Activated B cell treated with CpG ODN at 0.5 μM for 24 hours (primary cell): ENCODE measurements at regions not wholly inside any gene's neighbourhood (a gene's known extent, or its start where the extent isn't known, plus 50 kb on each side); places are given as distances from the start of the nearest gene placed in this dataset.

Experiments
- ATAC-seq: fragments of 200-7000 bp; cut with Tn5 transposase; one replicate; pipeline ENCODE4 v1.10.0; 2021; ENCODE audit warnings: low read depth, mild to moderate bottlenecking, moderate library complexity
- CTCF ChIA-PET: fragments of 350-600 bp; sonication (Branson Sonifier 250); formaldehyde crosslinking; loops from one replicate; lab custom pipeline; 2021; ENCODE audit warnings: antibody characterized with exemption; lab: Charles Lee
- POLR2A ChIA-PET: fragments of 350-600 bp; sonication (Branson Sonifier 250); formaldehyde crosslinking; loops from one replicate; lab custom pipeline; 2021; ENCODE audit warnings: antibody characterized with exemption; lab: Charles Lee
- DNase-seq: peaks from one replicate; pipeline ENCODE4 v3.0.0; 2022
- H3K27ac Mint-ChIP-seq: one replicate; pipeline ENCODE4 v1.8.0; 2020; ENCODE audit warnings: mixed read lengths
- H3K27me3 Mint-ChIP-seq: one replicate; pipeline ENCODE4 v1.8.0; 2021; ENCODE audit warnings: mixed read lengths
- H3K36me3 Mint-ChIP-seq: one replicate; pipeline ENCODE4 v1.8.0; 2021; ENCODE audit warnings: low read depth, mixed read lengths
- H3K4me1 Mint-ChIP-seq: one replicate; pipeline ENCODE4 v1.8.0; 2021; ENCODE audit warnings: mixed read lengths
- H3K4me3 Mint-ChIP-seq: one replicate; pipeline ENCODE4 v1.8.0; 2020; ENCODE audit warnings: mild to moderate bottlenecking, mixed read lengths
- H3K9me3 Mint-ChIP-seq: one replicate; pipeline ENCODE4 v1.8.0; 2020; ENCODE audit warnings: mixed read lengths
- CTCF ChIP-seq: fragments of 200-600 bp; IDR thresholded peaks from one replicate; pipeline ENCODE4 v1.8.0; 2022; ENCODE audit warnings: antibody characterized with exemption, mild to moderate bottlenecking
- intact Hi-C: fragments of 100-400 bp; cut with micrococcal nuclease; formaldehyde crosslinking; loops from one replicate; pipeline ENCODE4 v1.15.1; 2024

- CTCF ChIA-PET, result no interaction called here
- H3K27me3 Mint-ChIP-seq, result no peaks in the 10 kb centered on the region
- no peaks in the 10 kb centered on the region for H3K36me3 Mint-ChIP-seq
- no peak for TF ChIP-seq CTCF
- no peak overlapping the region for H3K27ac Mint-ChIP-seq
- POLR2A ChIA-PET, result no interaction called here
- no peak overlapping the region for H3K4me3 Mint-ChIP-seq
- intact Hi-C loops, result no loop called here
- no peaks in the 10 kb centered on the region for H3K9me3 Mint-ChIP-seq
- H3K4me1 Mint-ChIP-seq, result no peaks in the 10 kb centered on the region
- no peak for DNase-seq
- no peak for ATAC-seq
Observed at GRCh38 chr5:58365791-58366190, 94.1 kb downstream of the PLK2 start.

GRCh38 chr5:58363461-58364249 is 96.2 kb downstream of the PLK2 start:
- no peak for ATAC-seq
- H3K27me3 Mint-ChIP-seq, result no peaks in the 10 kb centered on the region
- no peak overlapping the region for H3K27ac Mint-ChIP-seq
- intact Hi-C loops, result no loop called here
- H3K4me1 Mint-ChIP-seq, result no peaks in the 10 kb centered on the region
- no peak for DNase-seq
- ChIA-PET POLR2A (no interaction called here), CTCF (no interaction called here)
- no peaks in the 10 kb centered on the region for H3K36me3 Mint-ChIP-seq
- TF ChIP-seq CTCF, result no peak
- H3K4me3 Mint-ChIP-seq, result no peak overlapping the region
- no peaks in the 10 kb centered on the region for H3K9me3 Mint-ChIP-seq

- Mint-ChIP-seq H3K27me3 (no peaks in the 10 kb centered on the region), H3K4me1 (no peaks in the 10 kb centered on the region), H3K9me3 (no peaks in the 10 kb centered on the region), H3K4me3 (no peak overlapping the region), H3K27ac (no peak overlapping the region), H3K36me3 (no peaks in the 10 kb centered on the region)
- CTCF ChIA-PET, result no interaction called here
- DNase-seq, result no peak
- intact Hi-C loops, result no loop called here
- no peak for ATAC-seq
- TF ChIP-seq CTCF, result no peak
- POLR2A ChIA-PET, result no interaction called here
Observed at GRCh38 chr5:58362135-58362534, 97.8 kb downstream of the PLK2 start.

GRCh38 chr5:58360794-58361193 is 99.1 kb downstream of the PLK2 start:
- intact Hi-C loops, result no loop called here
- ATAC-seq, result no peak
- Mint-ChIP-seq H3K36me3 (no peaks in the 10 kb centered on the region), H3K27me3 (no peaks in the 10 kb centered on the region), H3K4me1 (no peaks in the 10 kb centered on the region), H3K9me3 (no peaks in the 10 kb centered on the region), H3K4me3 (no peak overlapping the region), H3K27ac (no peak overlapping the region)
- POLR2A ChIA-PET, result no interaction called here
- no peak for DNase-seq
- CTCF ChIA-PET, result no interaction called here
- TF ChIP-seq CTCF, result no peak

GRCh38 chr5:58359981-58360380 is 99.9 kb downstream of the PLK2 start:
- H3K9me3 Mint-ChIP-seq, result no peaks in the 10 kb centered on the region
- H3K27ac Mint-ChIP-seq, result no peak overlapping the region
- intact Hi-C loops, result no loop called here
- H3K4me3 Mint-ChIP-seq, result no peak overlapping the region
- TF ChIP-seq CTCF, result no peak
- DNase-seq, result no peak
- no peaks in the 10 kb centered on the region for H3K4me1 Mint-ChIP-seq
- CTCF ChIA-PET, result no interaction called here
- POLR2A ChIA-PET, result no interaction called here
- no peaks in the 10 kb centered on the region for H3K27me3 Mint-ChIP-seq
- ATAC-seq, result no peak
- no peaks in the 10 kb centered on the region for H3K36me3 Mint-ChIP-seq
